ENCODE measurements at regions not wholly inside any gene's neighbourhood (a gene's known extent, or its start where the extent isn't known, plus 50 kb on each side); places are given as distances from the start of the nearest gene placed in this dataset.

- H3K9me3 ChIP-seq: no peaks in the 10 kb centered on the region
- ATAC-seq: no peak
- H3K27me3 ChIP-seq: peaks cover 0 to 13% (median 7%) of the 10 kb centered on the region in 3 donors
- intact Hi-C loops (cut with DNase I; ENCODE audit: low total_unique reads) (no loop called here), in situ Hi-C loops (cut with MboI; ENCODE audit: low sequenced_read_pairs in 4 of 4) (no loop called here)
- H3K4me1 ChIP-seq: no peaks in the 10 kb centered on the region
- no peak for TF ChIP-seq CTCF (IDR thresholded peaks at IDR 0.05 in 4 of 5, conservative IDR thresholded peaks at IDR 0.05 in 1 of 5)
- no peak for TF ChIP-seq POLR2A (IDR thresholded peaks at IDR 0.05)
- no peaks in the 10 kb centered on the region for H3K36me3 ChIP-seq
- DNase-seq: no peak
- H3K27ac ChIP-seq: no peak overlapping the region
- no peak overlapping the region for H3K4me3 ChIP-seq
Measured at GRCh38 chrX:69307756-69308155, 142.5 kb upstream of the PJA1 start.

GRCh38 chrX:69307029-69307428 lies 141.8 kb upstream of the PJA1 start:
- in situ Hi-C loops (cut with MboI; ENCODE audit: low sequenced_read_pairs in 4 of 4): no loop called here
- Histone ChIP-seq H3K9me3 (no peaks in the 10 kb centered on the region), H3K27me3 (peaks cover 0 to 13% (median 7%) of the 10 kb centered on the region in 3 donors), H3K27ac (no peak overlapping the region), H3K36me3 (no peaks in the 10 kb centered on the region), H3K4me1 (no peaks in the 10 kb centered on the region), H3K4me3 (no peak overlapping the region)
- no peak for ATAC-seq
- intact Hi-C loops (cut with DNase I; ENCODE audit: low total_unique reads): no loop called here
- TF ChIP-seq CTCF (IDR thresholded peaks at IDR 0.05 in 4 of 5, conservative IDR thresholded peaks at IDR 0.05 in 1 of 5) (no peak), POLR2A (IDR thresholded peaks at IDR 0.05) (no peak)
- DNase-seq: no peak

GRCh38 chrX:69306063-69306404 lies 140.8 kb upstream of the PJA1 start:
- in situ Hi-C loops (cut with MboI; ENCODE audit: low sequenced_read_pairs in 4 of 4) (no loop called here), intact Hi-C loops (cut with DNase I; ENCODE audit: low total_unique reads) (no loop called here)
- Histone ChIP-seq H3K4me1 (no peaks in the 10 kb centered on the region), H3K36me3 (no peaks in the 10 kb centered on the region), H3K27ac (no peak overlapping the region), H3K27me3 (peaks cover 0 to 13% (median 7%) of the 10 kb centered on the region in 3 donors), H3K9me3 (no peaks in the 10 kb centered on the region), H3K4me3 (no peak overlapping the region)
- TF ChIP-seq CTCF (IDR thresholded peaks at IDR 0.05 in 4 of 5, conservative IDR thresholded peaks at IDR 0.05 in 1 of 5) (no peak), POLR2A (IDR thresholded peaks at IDR 0.05) (no peak)
- ATAC-seq (no peak), DNase-seq (no peak)

- in situ Hi-C loops (cut with MboI; ENCODE audit: low sequenced_read_pairs in 4 of 4): no loop called here
- intact Hi-C loops (cut with DNase I; ENCODE audit: low total_unique reads): no loop called here
- H3K36me3 ChIP-seq: no peaks in the 10 kb centered on the region
Measured at GRCh38 chrX:69305333-69306062, 140.2 kb upstream of the PJA1 start.

More at GRCh38 chrX:69305333-69306062, 140.2 kb upstream of the PJA1 start:
- Histone ChIP-seq H3K4me1 (no peaks in the 10 kb centered on the region), H3K4me3 (no peak overlapping the region), H3K27ac (no peak overlapping the region), H3K9me3 (no peaks in the 10 kb centered on the region), H3K27me3 (peaks cover 0 to 13% (median 7%) of the 10 kb centered on the region in 3 donors)
- no peak for DNase-seq
- no peak for ATAC-seq
- TF ChIP-seq CTCF (IDR thresholded peaks at IDR 0.05 in 4 of 5, conservative IDR thresholded peaks at IDR 0.05 in 1 of 5): no peak
- TF ChIP-seq POLR2A (IDR thresholded peaks at IDR 0.05): no peak

Data from gastrocnemius medialis (tissue), 4 donors.